ENCODE measurements at regions not wholly inside any gene's neighbourhood (a gene's known extent, or its start where the extent isn't known, plus 50 kb on each side); places are given as distances from the start of the nearest gene placed in this dataset.

DNA sequence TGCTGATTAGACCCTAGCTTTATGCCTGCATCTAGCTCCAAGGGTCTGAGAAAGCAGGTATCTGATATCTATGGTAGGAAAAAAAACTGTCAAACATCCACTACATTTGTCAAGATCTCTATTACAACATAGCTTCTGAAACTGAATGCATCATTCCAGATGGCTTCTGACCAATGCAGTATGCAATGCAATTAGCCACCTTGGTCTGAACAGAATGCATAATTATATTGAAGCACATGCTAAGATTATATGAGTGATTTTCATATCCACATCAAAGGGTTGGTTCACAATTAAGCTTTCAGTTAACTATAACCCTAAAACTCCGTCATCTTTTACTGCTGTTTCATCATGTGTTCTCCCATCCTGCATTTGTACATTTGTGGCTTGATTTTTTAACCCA lies 271.4 kb downstream of the POLR1F start:
- no peak overlapping the region for H3K27ac Mint-ChIP-seq

DNA sequence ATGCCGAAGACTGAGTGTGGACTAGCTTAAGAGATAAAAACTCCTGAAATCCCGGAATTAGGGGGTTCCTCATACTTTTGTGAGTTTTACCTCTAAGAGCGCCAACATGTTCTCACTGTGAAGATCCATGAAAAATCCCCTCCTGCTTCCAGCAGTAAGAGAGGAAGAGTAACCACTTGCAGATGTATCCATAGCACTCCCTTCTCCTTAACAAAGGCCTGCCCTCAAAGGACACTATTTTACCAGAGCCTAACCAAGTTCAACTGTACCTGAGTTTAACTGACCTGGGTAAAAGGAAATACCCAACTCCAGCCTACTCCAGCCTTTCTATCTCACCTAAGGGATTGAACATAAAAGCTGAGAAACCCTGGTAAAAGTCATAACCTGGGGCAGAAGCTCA lies 280.9 kb downstream of the POLR1F start:
- H3K4me3 Mint-ChIP-seq, result no peak overlapping the region
- no peak overlapping the region for H3K27ac Mint-ChIP-seq
- no peak for DNase-seq
- no peaks in the 10 kb centered on the region for H3K4me1 Mint-ChIP-seq
- no peaks in the 10 kb centered on the region for H3K36me3 Mint-ChIP-seq
- H3K9me3 Mint-ChIP-seq, result no peaks in the 10 kb centered on the region
- H3K27me3 Mint-ChIP-seq, result no peaks in the 10 kb centered on the region

More for the DNA sequence above, 271.4 kb downstream of the POLR1F start:
- H3K9me3 Mint-ChIP-seq, result no peaks in the 10 kb centered on the region
- H3K4me3 Mint-ChIP-seq, result no peak overlapping the region
- no peaks in the 10 kb centered on the region for H3K36me3 Mint-ChIP-seq
- H3K27me3 Mint-ChIP-seq, result no peaks in the 10 kb centered on the region
- no peaks in the 10 kb centered on the region for H3K4me1 Mint-ChIP-seq
- DNase-seq, result no peak

DNA sequence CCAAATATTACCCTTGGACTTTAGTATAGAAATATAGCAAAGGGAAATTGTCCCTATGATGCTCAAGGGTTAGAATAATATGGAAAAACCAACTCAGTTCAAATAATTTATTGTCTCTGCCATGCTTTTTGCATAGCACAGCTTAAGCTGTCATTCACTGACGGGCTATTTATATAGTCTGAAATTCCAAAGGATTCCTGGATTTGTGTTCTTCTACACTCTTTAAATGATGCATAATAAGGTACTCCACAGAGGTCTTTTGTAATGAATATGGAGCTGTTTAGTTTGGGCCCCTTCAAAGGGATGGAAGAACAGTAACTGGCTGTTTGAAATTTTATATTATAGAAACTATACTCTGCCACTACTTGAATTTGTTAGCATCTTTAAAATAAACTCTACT lies 276.6 kb upstream of the FERD3L start:
- DNase-seq, result no peak
- Mint-ChIP-seq H3K9me3 (peaks cover 3% of the 10 kb centered on the region), H3K36me3 (no peaks in the 10 kb centered on the region), H3K4me3 (no peak overlapping the region), H3K4me1 (no peaks in the 10 kb centered on the region), H3K27ac (no peak overlapping the region), H3K27me3 (no peaks in the 10 kb centered on the region)

DNA sequence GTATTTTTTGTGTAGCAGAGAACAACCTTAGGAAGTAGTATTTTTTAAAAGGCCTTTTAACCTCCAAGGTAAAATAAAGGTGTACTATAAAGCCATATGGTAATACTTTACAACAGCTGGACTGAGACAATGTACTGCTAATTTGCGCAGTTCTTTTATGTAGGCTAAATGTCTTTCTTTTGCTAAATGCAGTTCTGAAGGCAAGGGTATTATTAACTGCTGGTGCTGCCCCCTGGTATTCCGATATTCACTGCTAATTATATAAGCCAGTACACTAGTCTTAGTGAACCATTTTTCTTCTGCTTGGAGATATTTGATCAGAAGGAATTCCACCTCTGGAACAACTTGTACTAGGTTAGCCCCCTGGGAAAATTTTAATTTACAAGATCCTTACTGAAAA lies 272.0 kb upstream of the FERD3L start:
- Mint-ChIP-seq H3K4me1 (no peaks in the 10 kb centered on the region), H3K27ac (no peak overlapping the region), H3K36me3 (no peaks in the 10 kb centered on the region), H3K4me3 (no peak overlapping the region), H3K27me3 (no peaks in the 10 kb centered on the region), H3K9me3 (peaks cover 3% of the 10 kb centered on the region)
- no peak for DNase-seq

DNA sequence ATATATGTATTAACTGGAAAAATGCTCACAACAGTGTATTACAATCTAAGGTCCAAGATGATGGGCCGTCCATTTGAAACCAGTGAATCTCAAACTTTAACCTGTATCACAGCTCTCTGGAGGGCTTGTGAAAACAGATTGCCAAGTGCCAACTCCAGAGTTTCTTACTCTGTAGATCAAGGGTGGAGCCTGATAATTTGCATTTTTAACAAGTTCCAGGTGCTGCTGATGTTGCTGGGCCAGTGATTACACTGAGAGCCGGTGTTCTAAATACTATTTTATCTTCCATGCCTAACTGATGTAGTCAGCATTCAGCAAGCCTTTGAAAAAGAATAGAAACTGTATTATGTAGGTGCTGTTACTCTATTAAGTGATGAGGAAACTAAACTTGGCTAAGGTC lies 269.9 kb upstream of the FERD3L start:
- H3K4me3 Mint-ChIP-seq, result no peak overlapping the region
- no peaks in the 10 kb centered on the region for H3K27me3 Mint-ChIP-seq
- no peak overlapping the region for H3K27ac Mint-ChIP-seq
- H3K36me3 Mint-ChIP-seq, result no peaks in the 10 kb centered on the region
- H3K4me1 Mint-ChIP-seq, result no peaks in the 10 kb centered on the region
- no peak for DNase-seq
- H3K9me3 Mint-ChIP-seq, result no peaks in the 10 kb centered on the region

GRCh38 chr7:19413443-19413965 lies 268.3 kb upstream of the FERD3L start:
- no peaks in the 10 kb centered on the region for H3K4me1 Mint-ChIP-seq
- no peak overlapping the region for H3K27ac Mint-ChIP-seq
- no peaks in the 10 kb centered on the region for H3K9me3 Mint-ChIP-seq
- no peaks in the 10 kb centered on the region for H3K36me3 Mint-ChIP-seq
- H3K4me3 Mint-ChIP-seq, result no peak overlapping the region
- no peaks in the 10 kb centered on the region for H3K27me3 Mint-ChIP-seq
- no peak for DNase-seq

DNA sequence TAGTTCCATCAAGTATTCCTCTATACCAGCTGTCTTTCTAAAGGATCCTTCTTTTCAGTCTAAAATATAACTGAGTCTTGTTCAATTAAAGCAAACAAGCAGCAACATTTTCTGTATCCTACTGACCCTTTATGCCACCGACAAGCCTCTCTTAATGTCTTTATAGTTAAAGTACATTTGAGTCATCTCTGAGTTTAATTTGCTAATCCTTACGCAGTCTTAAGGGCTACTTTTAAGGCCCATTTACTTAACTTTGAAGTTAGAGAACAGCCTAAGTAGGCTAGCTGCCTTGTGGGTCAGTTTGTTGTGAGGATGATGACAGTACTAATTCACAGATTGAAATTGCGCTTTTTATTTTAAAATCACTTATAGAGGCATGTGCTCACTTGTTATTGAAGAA lies 265.5 kb upstream of the FERD3L start:
- DNase-seq, result no peak
- Mint-ChIP-seq H3K36me3 (no peaks in the 10 kb centered on the region), H3K4me1 (no peaks in the 10 kb centered on the region), H3K27ac (no peak overlapping the region), H3K4me3 (no peak overlapping the region), H3K9me3 (no peaks in the 10 kb centered on the region), H3K27me3 (no peaks in the 10 kb centered on the region)

DNA sequence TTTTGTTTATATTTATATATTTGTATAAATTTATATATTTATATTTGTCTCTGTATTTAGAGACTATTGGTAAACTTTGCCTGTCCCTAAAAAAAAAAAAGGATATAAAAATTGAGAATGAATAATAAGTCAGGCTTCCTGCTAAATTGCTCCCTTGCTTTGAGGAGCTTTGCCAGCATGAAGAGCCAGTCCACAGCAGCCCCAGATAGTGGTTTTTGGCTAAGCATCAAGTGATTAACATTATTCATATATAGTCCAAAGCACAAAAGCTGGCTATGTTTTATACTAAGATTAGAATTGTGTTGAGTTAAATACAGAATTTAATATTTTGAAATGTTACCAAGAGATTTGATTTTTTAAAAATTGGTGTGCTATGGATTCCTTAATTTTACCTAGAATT lies 264.9 kb upstream of the FERD3L start:
- Mint-ChIP-seq H3K4me1 (no peaks in the 10 kb centered on the region), H3K9me3 (no peaks in the 10 kb centered on the region), H3K4me3 (no peak overlapping the region), H3K36me3 (no peaks in the 10 kb centered on the region), H3K27me3 (no peaks in the 10 kb centered on the region), H3K27ac (no peak overlapping the region)
- DNase-seq, result no peak

GRCh38 chr7:19408706-19409220 lies 263.5 kb upstream of the FERD3L start:
- DNase-seq, result no peak
- Mint-ChIP-seq H3K9me3 (no peaks in the 10 kb centered on the region), H3K4me1 (no peaks in the 10 kb centered on the region), H3K36me3 (no peaks in the 10 kb centered on the region), H3K27me3 (no peaks in the 10 kb centered on the region), H3K27ac (no peak overlapping the region), H3K4me3 (no peak overlapping the region)

- Mint-ChIP-seq H3K4me1 (no peaks in the 10 kb centered on the region), H3K4me3 (no peak overlapping the region), H3K27me3 (no peaks in the 10 kb centered on the region), H3K27ac (no peak overlapping the region), H3K9me3 (no peaks in the 10 kb centered on the region), H3K36me3 (no peaks in the 10 kb centered on the region)
- no peak for DNase-seq
Observed at GRCh38 chr7:19407270-19407669, 262.0 kb upstream of the FERD3L start.

DNA sequence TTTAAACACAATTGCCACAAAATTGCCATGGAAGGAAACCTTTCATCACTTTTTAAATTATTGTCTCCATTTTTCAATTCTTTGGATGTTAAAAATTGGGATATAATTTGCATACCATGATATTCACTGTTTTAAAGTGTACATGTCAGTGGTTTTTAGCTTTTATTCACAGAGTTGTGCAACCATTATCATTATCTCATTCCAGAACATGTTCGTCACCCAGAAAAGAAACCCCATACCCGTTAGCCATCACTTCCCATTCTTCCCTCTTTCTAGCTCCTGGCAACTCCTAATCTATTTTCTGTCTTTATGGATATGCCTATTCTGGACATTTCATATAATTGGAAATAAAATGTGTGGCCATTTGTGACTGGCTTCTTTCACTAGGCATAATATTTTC lies 260.3 kb upstream of the FERD3L start:
- no peaks in the 10 kb centered on the region for H3K4me1 Mint-ChIP-seq
- H3K9me3 Mint-ChIP-seq, result no peaks in the 10 kb centered on the region
- no peaks in the 10 kb centered on the region for H3K36me3 Mint-ChIP-seq
- no peak overlapping the region for H3K27ac Mint-ChIP-seq
- H3K4me3 Mint-ChIP-seq, result no peak overlapping the region
- H3K27me3 Mint-ChIP-seq, result no peaks in the 10 kb centered on the region
- DNase-seq, result no peak

GRCh38 chr7:19404912-19405329 lies 259.7 kb upstream of the FERD3L start:
- H3K36me3 Mint-ChIP-seq, result no peaks in the 10 kb centered on the region
- no peak overlapping the region for H3K27ac Mint-ChIP-seq
- no peak overlapping the region for H3K4me3 Mint-ChIP-seq
- no peak for DNase-seq
- no peaks in the 10 kb centered on the region for H3K27me3 Mint-ChIP-seq
- H3K9me3 Mint-ChIP-seq, result no peaks in the 10 kb centered on the region
- no peaks in the 10 kb centered on the region for H3K4me1 Mint-ChIP-seq

DNA sequence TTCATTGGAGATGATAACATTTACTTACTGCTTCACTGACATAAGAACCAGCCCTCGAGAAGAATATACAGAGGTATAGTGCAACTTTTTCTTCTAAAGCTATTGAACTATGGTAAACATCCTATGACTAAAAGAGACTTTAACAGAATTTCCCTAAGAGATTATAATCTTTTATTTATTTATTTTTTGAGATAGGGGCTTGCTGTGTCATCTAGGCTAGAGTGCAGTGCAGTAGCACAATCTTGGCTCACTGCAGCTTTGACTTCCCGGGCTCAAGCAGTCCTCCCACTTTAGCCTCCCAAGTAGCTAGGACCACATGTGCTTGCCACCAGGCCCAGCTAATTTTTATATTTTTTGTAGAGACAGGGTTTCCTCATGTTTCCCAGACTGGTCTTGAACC lies 258.5 kb upstream of the FERD3L start:
- Mint-ChIP-seq H3K27me3 (no peaks in the 10 kb centered on the region), H3K9me3 (no peaks in the 10 kb centered on the region), H3K36me3 (no peaks in the 10 kb centered on the region), H3K27ac (no peak overlapping the region), H3K4me3 (no peak overlapping the region), H3K4me1 (no peaks in the 10 kb centered on the region)
- DNase-seq, result no peak

- Mint-ChIP-seq H3K4me1 (no peaks in the 10 kb centered on the region), H3K4me3 (no peak overlapping the region), H3K27ac (no peak overlapping the region), H3K27me3 (no peaks in the 10 kb centered on the region), H3K9me3 (no peaks in the 10 kb centered on the region), H3K36me3 (no peaks in the 10 kb centered on the region)
- no peak for DNase-seq
Observed at GRCh38 chr7:19401461-19401860, 256.2 kb upstream of the FERD3L start.

GRCh38 chr7:19400758-19401254 lies 255.6 kb upstream of the FERD3L start:
- H3K36me3 Mint-ChIP-seq, result no peaks in the 10 kb centered on the region
- no peak for DNase-seq
- no peaks in the 10 kb centered on the region for H3K27me3 Mint-ChIP-seq
- no peak overlapping the region for H3K27ac Mint-ChIP-seq
- no peaks in the 10 kb centered on the region for H3K4me1 Mint-ChIP-seq
- no peaks in the 10 kb centered on the region for H3K9me3 Mint-ChIP-seq
- H3K4me3 Mint-ChIP-seq, result no peak overlapping the region

- H3K36me3 Mint-ChIP-seq, result no peaks in the 10 kb centered on the region
- no peak for DNase-seq
- no peaks in the 10 kb centered on the region for H3K27me3 Mint-ChIP-seq
- H3K4me3 Mint-ChIP-seq, result no peak overlapping the region
- H3K9me3 Mint-ChIP-seq, result no peaks in the 10 kb centered on the region
- H3K4me1 Mint-ChIP-seq, result no peaks in the 10 kb centered on the region
- H3K27ac Mint-ChIP-seq, result no peak overlapping the region
Observed at GRCh38 chr7:19397911-19398310, 252.7 kb upstream of the FERD3L start.
